HG03354 (cell line): ENCODE measurements at regions not wholly inside any gene's neighbourhood (a gene's known extent, or its start where the extent isn't known, plus 50 kb on each side); places are given as distances from the start of the nearest gene placed in this dataset.
"Not testable (repeated sequence)": the region's sequence is repeated elsewhere in the genome, so short reads cannot be mapped to it uniquely, and the experiment has no call there.

Experiments
- ATAC-seq: cut with Tn5 transposase; IDR thresholded peaks from one replicate; pipeline ENCODE4 v1.9.1; 2021; ENCODE audit warnings: mild to moderate bottlenecking; ENCODE audit not compliant: unreplicated experiment, poor library complexity, severe bottlenecking

DNA sequence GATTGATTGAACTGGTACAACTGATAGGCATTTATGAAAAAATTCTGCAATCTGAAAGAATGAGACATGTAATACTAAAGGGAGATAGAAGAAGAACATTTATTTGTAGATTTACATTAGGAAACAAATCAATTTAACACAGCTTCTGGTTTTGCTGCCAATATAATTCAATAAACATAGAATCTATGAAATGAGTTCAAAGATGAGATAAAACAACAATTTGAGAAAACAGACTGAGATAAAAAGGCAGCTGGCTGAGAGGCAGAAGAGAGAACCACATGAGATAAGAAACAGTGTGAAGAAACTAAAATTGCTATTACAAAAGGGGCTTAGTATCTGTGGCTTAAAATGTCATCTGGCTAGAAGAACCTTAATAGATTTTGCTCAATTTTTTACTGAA is 176.6 kb downstream of the PYDC2 start:
- ATAC-seq: no peak

- no peak for ATAC-seq
Measured at GRCh38 chr3:191641789-191642188, 180.8 kb downstream of the PYDC2 start.

GRCh38 chr3:191644291-191644690 is 183.3 kb downstream of the PYDC2 start:
- no peak for ATAC-seq

DNA sequence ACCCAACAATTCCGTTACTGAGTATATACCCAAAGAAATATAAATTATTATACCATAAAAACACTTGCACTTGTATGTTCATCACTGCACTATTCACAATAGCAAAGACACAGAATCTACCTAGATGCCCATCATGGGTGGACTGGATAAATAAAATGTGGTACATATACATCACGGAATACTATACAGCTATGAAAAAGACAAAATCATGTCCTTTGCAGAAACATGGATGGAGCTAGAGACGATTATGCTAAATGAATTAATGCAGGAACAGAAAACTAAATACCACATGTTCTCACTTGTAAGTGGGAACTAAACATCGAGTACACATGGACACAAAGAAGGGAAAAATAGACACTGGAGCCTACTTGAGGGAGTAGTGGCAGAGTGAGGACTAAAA is 185.3 kb downstream of the PYDC2 start:
- no peak for ATAC-seq

DNA sequence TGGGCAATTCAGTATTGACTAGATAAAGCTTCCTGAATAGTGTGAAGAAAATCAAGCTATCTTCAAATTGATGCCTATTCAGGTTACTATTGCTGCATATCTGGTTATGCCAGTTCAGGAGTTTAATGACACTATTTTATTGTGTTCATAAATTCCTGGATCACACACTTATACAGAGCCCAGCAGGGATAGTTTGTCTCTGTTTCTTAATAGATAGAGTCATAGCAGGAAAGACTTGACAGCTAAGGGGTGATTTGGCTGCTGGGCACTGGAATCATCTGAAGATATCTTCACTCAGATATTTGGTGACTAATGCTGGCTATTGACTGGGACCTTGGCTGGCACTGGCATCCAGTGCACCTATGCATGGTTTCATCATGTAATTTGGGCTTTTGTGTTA is 187.8 kb downstream of the PYDC2 start:
- ATAC-seq: no peak

DNA sequence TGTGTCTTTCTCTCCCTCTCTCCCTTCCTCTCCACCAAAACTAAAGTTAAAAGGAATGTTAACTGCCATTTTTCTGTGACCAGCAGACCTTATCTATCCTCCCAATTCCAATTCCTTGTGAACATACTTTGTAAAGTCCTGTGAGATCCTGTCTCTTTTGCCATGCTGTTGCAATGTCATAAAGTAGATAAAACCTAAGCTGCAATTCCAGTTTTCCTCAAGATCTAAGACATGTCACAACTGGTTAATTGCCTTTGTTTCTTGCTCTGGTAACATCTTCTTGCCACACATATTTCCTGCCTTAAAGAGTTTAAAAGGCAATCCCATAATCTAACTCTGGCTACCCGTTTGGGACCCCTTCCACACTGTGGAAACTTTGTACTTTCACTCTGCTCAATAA is 188.7 kb downstream of the PYDC2 start:
- no peak for ATAC-seq

GRCh38 chr3:191658781-191659419 is 197.9 kb downstream of the PYDC2 start:
- ATAC-seq: not testable (repeated sequence)

DNA sequence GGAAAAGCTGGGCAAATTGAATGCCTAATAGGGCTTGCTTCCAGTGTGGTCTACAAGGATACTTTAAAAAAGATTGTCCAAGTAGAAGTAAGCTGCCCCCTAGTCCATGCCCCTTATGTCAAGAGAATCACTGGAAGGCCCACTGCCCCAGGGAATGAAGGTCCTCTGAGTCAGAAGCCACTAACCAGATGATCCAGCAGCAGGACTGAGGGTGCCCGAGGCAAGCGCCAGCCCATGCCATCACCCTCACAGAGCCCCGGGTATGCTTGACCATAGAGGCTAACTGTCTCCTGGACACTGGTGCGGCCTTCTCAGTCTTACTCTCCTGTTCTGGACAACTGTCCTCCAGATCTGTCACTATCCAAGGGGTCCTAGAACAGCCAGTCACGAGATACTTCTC is 201.2 kb downstream of the PYDC2 start:
- ATAC-seq: not testable (repeated sequence)

GRCh38 chr3:191680989-191681597 is 220.1 kb downstream of the PYDC2 start:
- ATAC-seq: no peak

DNA sequence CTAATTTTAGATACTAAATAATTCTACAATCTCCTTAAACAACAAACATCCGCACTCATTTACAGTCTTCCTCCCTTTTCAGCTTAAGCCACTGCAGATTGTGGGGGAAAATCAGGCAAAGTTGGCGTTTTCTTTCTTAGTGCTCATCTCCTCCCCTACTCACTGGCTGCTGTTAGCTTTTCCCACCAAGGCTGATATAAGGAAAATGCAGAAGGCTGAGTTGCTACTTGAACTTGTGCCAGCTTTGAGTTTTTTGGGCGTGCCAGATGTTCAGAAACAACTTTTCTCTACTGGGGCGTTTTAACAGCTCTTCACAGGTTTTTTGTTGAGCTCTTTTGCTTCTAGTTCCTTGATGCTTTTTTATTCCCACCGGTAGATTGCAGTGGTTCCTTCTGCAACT is 222.0 kb downstream of the PYDC2 start:
- no peak for ATAC-seq

GRCh38 chr3:191686626-191687025 is 225.7 kb downstream of the PYDC2 start:
- ATAC-seq: no peak

GRCh38 chr3:191688756-191689433 is 227.9 kb downstream of the PYDC2 start:
- ATAC-seq: no peak

GRCh38 chr3:191691184-191691583 is 230.2 kb downstream of the PYDC2 start:
- ATAC-seq: not testable (repeated sequence)

DNA sequence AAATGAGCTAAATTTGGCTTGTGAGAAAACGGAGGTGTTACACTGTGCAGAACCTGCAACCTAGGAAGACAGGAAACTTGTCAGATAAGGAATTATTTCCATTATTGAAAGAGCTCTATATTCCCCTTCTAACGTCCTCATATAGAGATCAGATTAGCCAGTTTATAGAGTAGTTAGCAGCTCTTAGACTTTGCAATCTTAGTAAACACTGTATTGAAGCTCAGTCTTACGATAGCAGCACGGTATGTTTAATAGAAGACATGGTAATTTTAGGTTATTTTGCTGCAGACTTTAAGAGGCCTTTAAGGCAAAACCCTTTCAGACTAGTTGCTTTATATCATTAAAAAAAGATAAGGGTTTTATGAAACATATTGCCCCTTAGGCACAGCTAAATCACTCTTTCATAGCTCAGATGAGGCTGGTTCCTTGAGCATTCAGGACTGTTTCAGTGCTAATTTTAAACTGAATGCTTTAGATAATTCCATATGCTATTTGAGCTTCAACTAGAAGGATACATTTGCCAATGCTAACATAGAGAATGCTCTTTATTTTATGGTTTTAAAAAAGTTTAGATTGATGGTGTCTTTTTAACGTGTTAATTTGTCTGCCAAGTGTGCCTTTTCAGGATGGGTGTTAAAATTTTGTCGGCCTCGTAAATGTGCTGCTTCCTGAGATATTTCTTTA is 234.3 kb downstream of the PYDC2 start:
- no peak for ATAC-seq

GRCh38 chr3:191695815-191696153 is 234.8 kb downstream of the PYDC2 start:
- no peak for ATAC-seq

- no peak for ATAC-seq
Measured at GRCh38 chr3:191696348-191696747, 235.4 kb downstream of the PYDC2 start.

DNA sequence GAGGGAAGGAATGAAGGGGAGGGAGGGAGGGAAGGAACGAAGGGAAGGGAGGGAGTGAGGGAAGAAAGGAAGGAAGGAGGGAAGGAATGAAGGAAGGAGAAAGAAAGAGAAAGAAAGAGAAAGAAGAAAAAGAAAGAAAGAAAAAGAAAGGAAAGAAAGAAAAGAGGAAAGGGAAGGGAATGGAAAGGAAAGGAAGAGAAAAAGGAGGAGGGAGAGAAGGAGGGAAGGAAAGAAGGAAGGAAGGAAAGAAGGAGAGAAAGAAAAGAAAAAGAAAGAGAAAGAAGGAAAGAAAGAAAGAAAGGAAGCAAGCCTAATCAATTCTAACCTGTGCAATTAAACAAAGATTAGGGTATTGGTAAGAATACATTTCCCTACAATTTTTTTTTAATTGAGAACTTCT is 238.6 kb downstream of the PYDC2 start:
- no peak for ATAC-seq

- no peak for ATAC-seq
Measured at GRCh38 chr3:191702121-191702520, 241.2 kb downstream of the PYDC2 start.

DNA sequence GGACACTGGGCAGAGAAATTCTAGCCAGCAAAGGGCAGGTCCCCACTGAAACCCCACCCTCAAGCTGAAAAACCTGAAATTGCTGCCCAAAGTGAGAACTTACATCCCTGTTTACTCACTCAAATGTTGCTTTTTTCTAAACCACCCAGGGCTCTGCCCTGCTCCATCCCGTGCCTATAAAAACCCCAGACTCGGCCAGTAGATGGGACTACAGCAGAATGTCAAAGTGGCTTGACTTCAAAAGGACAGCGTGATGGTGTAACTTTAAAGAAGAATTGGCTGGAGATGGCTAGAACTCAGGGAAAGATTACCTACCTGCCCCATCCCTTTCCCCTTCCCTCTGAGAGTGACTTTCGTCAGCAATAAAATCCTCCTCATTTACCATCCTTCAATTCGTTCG is 246.9 kb downstream of the PYDC2 start:
- no peak for ATAC-seq

- ATAC-seq: no peak
Measured at GRCh38 chr3:191715585-191715984, 254.6 kb downstream of the PYDC2 start.

DNA sequence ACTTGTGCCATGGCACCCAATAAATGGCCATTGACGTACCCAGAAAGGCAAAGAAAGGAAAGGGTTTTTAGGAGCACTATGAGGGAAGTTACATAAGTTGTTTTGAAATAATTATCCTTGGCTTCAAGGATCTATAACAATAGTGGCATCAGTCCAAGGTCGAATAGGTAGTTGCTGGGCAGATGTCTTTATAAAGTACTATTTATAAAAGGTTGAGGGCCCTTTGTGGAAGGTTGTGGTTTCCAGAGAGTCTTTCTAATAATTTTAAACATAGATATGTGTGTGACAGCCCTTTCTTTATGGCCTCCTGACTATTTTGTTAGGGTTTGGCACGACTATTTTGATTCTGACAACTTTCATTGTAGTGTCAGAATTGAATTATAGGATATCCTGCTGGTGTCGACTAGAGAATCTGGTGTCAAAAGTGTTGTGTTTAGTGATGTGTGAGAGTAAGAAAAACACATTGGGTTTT is 260.5 kb downstream of the PYDC2 start:
- ATAC-seq: no peak
